NT2/D1 (cell line): ENCODE measurements at regions not wholly inside any gene's neighbourhood (a gene's known extent, or its start where the extent isn't known, plus 50 kb on each side); places are given as distances from the start of the nearest gene placed in this dataset.

Source experiments
- DNase-seq: peaks from one replicate; pipeline ENCODE4 v3.0.0-alpha.2; 2011; ENCODE audit warnings: low read depth, low spot score
- H3K27me3 ChIP-seq: 2 replicates; pipeline ENCODE4 v1.6.0; 2011; ENCODE audit warnings: mild to moderate bottlenecking; ENCODE audit not compliant: insufficient read length, insufficient read depth
- H3K36me3 ChIP-seq: 2 replicates; pipeline ENCODE4 v1.6.1; 2011; ENCODE audit warnings: mild to moderate bottlenecking, low read length, mixed read lengths; ENCODE audit not compliant: insufficient read depth, insufficient read length
- H3K4me1 ChIP-seq: 2 replicates; pipeline ENCODE4 v1.5.1; 2011; ENCODE audit not compliant: insufficient read depth, insufficient read length
- H3K4me3 ChIP-seq: 2 replicates; pipeline ENCODE4 v1.5.1; 2011; ENCODE audit warnings: low read depth; ENCODE audit not compliant: insufficient read length
- H3K9ac ChIP-seq: 2 replicates; pipeline ENCODE4 v1.6.0; 2011; ENCODE audit warnings: low read depth; ENCODE audit not compliant: insufficient read length
- H3K9me3 ChIP-seq: 2 replicates; pipeline ENCODE4 v1.5.1; 2011; ENCODE audit warnings: mild to moderate bottlenecking, low read length; ENCODE audit not compliant: insufficient read depth
- SUZ12 ChIP-seq: IDR thresholded peaks from 2 replicates; pipeline ENCODE4 v1.6.1; 2011; ENCODE audit not compliant: insufficient read length, insufficient read depth; ENCODE audit errors: extremely low read depth
- YY1 ChIP-seq: IDR thresholded peaks from 2 replicates; pipeline ENCODE4 v1.6.1; 2011; ENCODE audit not compliant: insufficient read length, insufficient read depth
- ZNF274 ChIP-seq: IDR thresholded peaks from 2 replicates; pipeline ENCODE4 v1.6.1; 2011; ENCODE audit warnings: mild to moderate bottlenecking, low read depth, low read length

DNA sequence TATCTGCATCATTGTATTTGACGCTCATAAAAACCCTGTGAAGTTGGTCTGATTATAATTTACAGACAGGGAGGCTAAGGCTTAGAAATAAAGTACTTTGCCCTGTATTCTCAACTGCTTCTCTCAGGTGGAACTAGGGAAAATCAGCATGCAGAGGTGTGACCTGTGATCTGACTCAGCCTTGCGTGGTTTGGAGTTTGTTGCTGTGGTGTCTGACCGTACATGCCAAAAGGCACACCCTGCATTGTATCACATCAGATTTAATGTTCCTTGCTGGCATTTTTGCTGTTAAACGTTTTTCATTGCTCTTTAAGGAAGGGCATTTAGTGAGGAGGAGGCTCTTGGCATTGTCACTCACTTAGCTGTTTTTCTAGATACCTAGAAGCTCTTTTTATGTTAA lies 58.8 kb upstream of the C1QTNF9B start:
- no peak overlapping the region for H3K4me3 ChIP-seq
- H3K27me3 ChIP-seq = no peaks in the 10 kb centered on the region
- TF ChIP-seq SUZ12 (no peak), YY1 (no peak), ZNF274 (no peak)
- no peaks in the 10 kb centered on the region for H3K4me1 ChIP-seq
- H3K36me3 ChIP-seq = no peaks in the 10 kb centered on the region
- no peak overlapping the region for H3K9ac ChIP-seq
- H3K9me3 ChIP-seq = peaks cover 29% of the 10 kb centered on the region; the same call in 1 of the 2 replicates
- no peak for DNase-seq

DNA sequence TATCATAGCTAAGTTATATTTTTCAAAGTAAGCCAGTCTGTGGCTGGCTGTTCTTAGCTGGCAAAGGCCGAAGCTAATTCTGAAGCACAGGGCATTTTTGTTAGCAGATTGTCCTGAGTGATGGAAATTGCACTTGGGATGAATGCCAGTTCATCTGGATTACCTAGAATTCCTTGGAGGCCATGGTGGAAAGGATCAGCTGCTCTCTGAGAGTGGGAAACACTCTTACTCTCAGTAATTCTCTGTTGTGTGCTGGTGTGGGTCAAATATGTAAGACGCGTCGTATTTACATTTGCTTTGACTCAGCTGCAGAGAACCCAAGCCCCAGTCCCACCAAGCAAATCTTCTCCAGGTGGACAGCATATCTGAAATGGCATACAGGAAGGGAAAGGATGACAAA lies 60.7 kb upstream of the C1QTNF9B start:
- H3K4me1 ChIP-seq = no peaks in the 10 kb centered on the region
- no peak for DNase-seq
- H3K36me3 ChIP-seq = no peaks in the 10 kb centered on the region
- no peak overlapping the region for H3K9ac ChIP-seq
- H3K9me3 ChIP-seq = peaks cover 23% of the 10 kb centered on the region; the same call in 1 of the 2 replicates
- H3K27me3 ChIP-seq = no peaks in the 10 kb centered on the region
- no peak overlapping the region for H3K4me3 ChIP-seq
- TF ChIP-seq YY1 (no peak), ZNF274 (no peak), SUZ12 (no peak)

DNA sequence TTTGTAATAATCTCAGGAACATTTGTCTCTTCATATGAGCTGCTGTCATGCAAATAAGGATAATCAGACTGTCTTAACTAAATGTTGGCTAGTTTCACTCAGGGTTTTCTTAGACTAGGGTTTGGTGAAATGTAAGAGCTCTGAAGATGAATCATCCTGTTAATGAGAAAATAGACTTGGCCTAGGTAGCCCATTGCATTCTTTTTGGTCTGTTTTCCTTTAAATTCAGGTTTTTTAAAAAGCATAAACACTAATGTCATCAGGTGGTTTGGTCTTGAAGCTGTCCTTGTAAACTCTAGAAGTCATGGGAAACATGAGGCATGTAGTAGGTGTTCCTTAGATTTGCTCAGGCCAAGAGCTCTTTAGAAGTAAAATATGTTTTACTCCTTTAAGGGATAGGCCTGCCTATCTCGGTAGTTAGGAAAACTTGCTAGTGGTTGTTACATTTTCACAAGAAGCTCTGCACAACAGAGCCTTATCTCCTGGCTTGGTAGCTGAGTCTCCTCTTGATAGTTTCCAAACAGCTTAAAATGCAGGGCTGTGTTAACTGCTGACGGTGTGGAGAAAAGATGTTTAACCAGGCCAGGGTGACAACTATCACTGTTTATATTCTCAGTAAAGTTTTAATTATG lies 62.0 kb upstream of the C1QTNF9B start:
- Histone ChIP-seq H3K27me3 (no peaks in the 10 kb centered on the region), H3K9me3 (peaks cover 9% of the 10 kb centered on the region; the same call in 1 of the 2 replicates), H3K4me1 (no peaks in the 10 kb centered on the region), H3K36me3 (no peaks in the 10 kb centered on the region), H3K4me3 (no peak overlapping the region), H3K9ac (no peak overlapping the region)
- no peak for DNase-seq
- TF ChIP-seq SUZ12 (no peak), ZNF274 (no peak), YY1 (no peak)

DNA sequence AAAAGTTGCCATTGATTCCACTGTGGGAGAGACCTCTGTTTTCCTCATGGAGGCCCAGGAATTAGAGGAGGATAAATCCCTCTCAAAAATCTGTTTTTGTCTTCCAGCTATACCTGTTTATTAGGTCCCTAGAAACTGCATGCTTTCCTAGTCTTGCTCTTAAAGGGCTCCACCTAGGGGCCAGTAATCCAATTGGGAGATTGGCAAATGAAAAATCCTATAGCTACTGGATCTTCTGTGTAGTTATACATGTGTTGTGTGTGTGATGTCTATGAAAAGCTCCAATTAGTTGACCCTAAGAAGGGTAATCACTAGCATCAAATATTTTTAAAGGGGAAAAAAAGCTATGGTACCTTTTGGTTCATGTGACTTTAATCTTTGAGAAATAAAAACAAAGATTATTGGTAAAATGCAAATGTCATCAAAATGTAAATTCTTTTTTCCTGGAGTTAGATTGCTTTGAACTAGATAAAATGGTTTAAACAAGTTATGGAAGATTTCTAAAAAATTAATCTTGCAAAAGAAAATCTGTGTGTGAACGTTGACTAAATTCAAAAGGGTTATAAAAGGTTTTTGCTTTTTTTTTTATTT lies 63.4 kb upstream of the C1QTNF9B start:
- Histone ChIP-seq H3K9ac (no peak overlapping the region), H3K4me1 (no peaks in the 10 kb centered on the region), H3K27me3 (no peaks in the 10 kb centered on the region), H3K36me3 (no peaks in the 10 kb centered on the region), H3K9me3 (no peaks in the 10 kb centered on the region), H3K4me3 (no peak overlapping the region)
- TF ChIP-seq ZNF274 = no peak
- no peak for TF ChIP-seq SUZ12
- no peak for TF ChIP-seq YY1
- peak; percentile 8 for DNase-seq

DNA sequence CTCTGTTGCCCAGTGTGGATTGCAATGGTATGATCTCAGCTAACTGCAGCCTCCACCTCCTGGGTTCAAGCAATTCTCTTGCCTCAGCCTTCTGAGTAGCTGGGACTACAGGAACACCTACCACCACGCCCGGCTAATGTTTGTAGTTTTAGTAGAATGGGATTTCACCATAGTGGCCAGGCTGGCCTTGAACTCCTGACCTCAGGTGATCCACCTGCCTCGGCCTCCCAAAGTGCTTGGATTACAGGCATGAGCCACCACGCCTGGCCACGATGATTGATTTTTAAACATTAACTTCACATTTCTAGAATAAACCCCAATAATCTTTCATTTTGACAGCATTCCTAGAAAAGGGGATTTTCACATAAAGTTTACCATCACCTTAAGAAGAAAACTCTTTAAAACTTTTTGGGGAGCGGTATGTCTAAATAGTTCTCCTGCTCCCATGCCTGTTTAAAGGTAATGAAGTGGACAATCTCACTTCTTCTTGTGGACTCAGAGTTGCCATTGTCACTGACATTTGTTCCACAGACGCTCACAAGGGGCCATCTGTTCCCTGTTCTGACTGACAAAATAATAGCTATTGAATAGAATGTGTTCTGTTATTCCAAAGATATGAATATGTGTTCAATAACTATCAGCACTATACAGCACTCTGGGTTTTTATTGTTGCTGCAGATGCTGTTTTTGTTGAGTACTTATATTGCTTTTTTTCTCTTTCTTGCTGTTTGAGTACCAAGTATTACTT lies 66.1 kb upstream of the C1QTNF9B start:
- Histone ChIP-seq H3K9ac (no peak overlapping the region), H3K9me3 (no peaks in the 10 kb centered on the region), H3K27me3 (no peaks in the 10 kb centered on the region), H3K4me1 (no peaks in the 10 kb centered on the region), H3K36me3 (no peaks in the 10 kb centered on the region), H3K4me3 (no peak overlapping the region)
- DNase-seq = no peak
- TF ChIP-seq SUZ12 = no peak
- no peak for TF ChIP-seq ZNF274
- no peak for TF ChIP-seq YY1

DNA sequence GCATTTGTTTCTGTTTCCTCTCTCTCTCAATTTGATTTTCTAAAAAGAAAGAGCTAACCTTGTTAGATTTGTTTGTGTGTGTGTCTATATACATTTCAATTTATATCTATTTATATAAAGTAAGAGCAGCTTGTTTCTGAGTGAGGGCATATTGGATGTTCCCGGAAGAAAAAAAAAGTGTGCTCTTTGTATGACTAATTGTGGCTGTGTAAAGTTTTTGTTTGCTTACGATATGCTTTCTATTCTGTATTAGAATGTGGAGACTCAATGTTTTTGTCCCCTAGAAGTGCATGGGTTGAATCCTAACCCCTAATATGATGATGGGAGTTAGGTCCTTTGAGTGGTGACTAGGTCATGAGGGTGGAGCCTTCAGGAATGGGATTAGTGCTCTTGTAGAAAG lies 66.6 kb upstream of the C1QTNF9B start:
- no peaks in the 10 kb centered on the region for H3K27me3 ChIP-seq
- TF ChIP-seq YY1 (no peak), ZNF274 (no peak), SUZ12 (no peak)

DNA sequence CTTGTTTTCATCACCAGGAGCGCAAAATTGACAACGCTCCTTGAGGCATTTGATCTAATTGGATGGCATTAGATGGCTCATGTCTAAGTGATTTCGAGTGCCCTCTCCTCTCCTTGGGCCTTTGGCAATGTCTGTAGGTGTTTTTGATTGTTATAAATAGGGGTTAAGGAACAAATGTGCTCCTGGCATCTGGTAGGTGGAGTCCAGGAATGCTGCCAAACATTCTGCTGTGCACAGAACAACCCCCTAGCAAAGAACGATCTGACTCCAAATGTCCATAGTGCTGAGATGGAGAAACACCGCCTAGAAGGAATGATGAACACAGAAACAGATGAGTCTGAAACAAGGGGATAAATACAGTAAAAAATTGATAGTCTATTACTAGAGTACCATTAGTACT lies 68.0 kb upstream of the C1QTNF9B start:
- Histone ChIP-seq H3K9me3 (no peaks in the 10 kb centered on the region), H3K4me3 (no peak overlapping the region), H3K9ac (no peak overlapping the region), H3K27me3 (no peaks in the 10 kb centered on the region), H3K4me1 (no peaks in the 10 kb centered on the region), H3K36me3 (no peaks in the 10 kb centered on the region)
- DNase-seq = no peak
- TF ChIP-seq SUZ12 (no peak), YY1 (no peak), ZNF274 (no peak)

More for the DNA sequence above, 66.6 kb upstream of the C1QTNF9B start:
- H3K4me1 ChIP-seq = no peaks in the 10 kb centered on the region
- H3K4me3 ChIP-seq = no peak overlapping the region
- no peaks in the 10 kb centered on the region for H3K36me3 ChIP-seq
- no peak overlapping the region for H3K9ac ChIP-seq
- no peaks in the 10 kb centered on the region for H3K9me3 ChIP-seq
- no peak for DNase-seq
